PC-3 (cell line): ENCODE measurements at regions not wholly inside any gene's neighbourhood (a gene's known extent, or its start where the extent isn't known, plus 50 kb on each side); places are given as distances from the start of the nearest gene placed in this dataset.

Experiments
- EZH2 ChIP-seq: fragments of 300-600 bp; sonication (generic); IDR thresholded peaks from one replicate; pipeline ENCODE4 v1.6.1; 2017; ENCODE audit warnings: antibody characterized with exemption, mild to moderate bottlenecking, low read length; ENCODE audit not compliant: unreplicated experiment
- TF ChIP-seq, protein P1 (sequence below): fragments of 300-600 bp; sonication (generic); conservative IDR thresholded peaks from 2 replicates; pipeline ENCODE4 v1.5.1; 2017; ENCODE audit warnings: antibody characterized with exemption, low read depth, mild to moderate bottlenecking, low read length

DNA sequence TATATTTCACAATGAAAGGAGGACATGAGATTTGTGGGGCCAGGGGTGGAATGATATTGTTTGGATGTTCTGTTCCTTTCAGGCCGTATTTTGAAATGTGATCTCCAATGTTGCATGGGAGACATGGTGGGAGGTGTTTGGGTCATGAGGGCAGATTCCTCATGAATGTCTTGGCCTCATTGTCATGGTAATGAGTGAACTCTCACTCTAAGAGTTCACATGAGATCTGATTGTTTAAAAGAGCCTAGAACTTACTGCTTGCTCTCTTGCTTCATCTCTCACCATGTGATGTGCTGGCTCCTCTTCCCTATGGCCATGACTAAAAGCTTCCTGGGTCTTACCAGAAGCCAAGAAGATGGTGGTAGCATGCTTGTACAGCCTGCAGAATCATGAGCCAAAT lies 1183.0 kb downstream of the TECRL start:
- TF ChIP-seq, protein P1, sequence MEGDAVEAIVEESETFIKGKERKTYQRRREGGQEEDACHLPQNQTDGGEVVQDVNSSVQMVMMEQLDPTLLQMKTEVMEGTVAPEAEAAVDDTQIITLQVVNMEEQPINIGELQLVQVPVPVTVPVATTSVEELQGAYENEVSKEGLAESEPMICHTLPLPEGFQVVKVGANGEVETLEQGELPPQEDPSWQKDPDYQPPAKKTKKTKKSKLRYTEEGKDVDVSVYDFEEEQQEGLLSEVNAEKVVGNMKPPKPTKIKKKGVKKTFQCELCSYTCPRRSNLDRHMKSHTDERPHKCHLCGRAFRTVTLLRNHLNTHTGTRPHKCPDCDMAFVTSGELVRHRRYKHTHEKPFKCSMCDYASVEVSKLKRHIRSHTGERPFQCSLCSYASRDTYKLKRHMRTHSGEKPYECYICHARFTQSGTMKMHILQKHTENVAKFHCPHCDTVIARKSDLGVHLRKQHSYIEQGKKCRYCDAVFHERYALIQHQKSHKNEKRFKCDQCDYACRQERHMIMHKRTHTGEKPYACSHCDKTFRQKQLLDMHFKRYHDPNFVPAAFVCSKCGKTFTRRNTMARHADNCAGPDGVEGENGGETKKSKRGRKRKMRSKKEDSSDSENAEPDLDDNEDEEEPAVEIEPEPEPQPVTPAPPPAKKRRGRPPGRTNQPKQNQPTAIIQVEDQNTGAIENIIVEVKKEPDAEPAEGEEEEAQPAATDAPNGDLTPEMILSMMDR: no peak
- TF ChIP-seq EZH2: no peak
